Uterus (tissue), 2 donors: ENCODE measurements at regions not wholly inside any gene's neighbourhood (a gene's known extent, or its start where the extent isn't known, plus 50 kb on each side); places are given as distances from the start of the nearest gene placed in this dataset.

ENCODE experiments used
- POLR2A ChIP-seq, 2 donors: fragments of 450-650 bp; IDR thresholded peaks; one replicate each; pipeline ENCODE4 v1.6.1; 2016; ENCODE audit warnings: antibody characterized with exemption in 2 of 2, mild to moderate bottlenecking in 1 of 2, moderate library complexity in 1 of 2
- TF ChIP-seq, protein P1 (sequence below), 4 experiments: fragments of 200-600 bp in 2 of 4; fragments of 450-650 bp in 2 of 4; sonication (generic) in 2 of 4; IDR thresholded peaks; one replicate each; pipeline ENCODE4 v1.5.1; 2016 to 2019; ENCODE audit warnings: antibody characterized with exemption in 4 of 4, mild to moderate bottlenecking in 2 of 4, moderate library complexity in 1 of 4

DNA sequence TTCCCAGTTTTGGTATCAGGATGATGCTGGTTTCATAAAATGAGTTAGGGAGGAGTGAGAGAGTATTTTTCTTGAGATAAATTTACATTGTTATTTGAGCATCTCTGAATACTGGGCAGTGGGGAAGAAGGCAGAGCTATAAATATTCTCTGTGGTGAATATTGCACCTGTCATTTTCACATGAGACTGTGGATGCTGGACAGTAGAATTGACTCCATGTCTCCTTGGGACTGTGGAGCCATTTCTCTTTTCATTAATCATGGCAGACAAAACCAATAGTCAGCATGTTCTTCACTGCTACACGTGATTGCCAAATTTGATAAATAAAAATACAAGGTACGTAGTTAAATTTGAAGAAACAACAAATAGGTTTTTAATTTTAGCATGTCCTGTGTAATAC, 81.2 kb upstream of the PHACTR1 start:
- TF ChIP-seq, protein P1, sequence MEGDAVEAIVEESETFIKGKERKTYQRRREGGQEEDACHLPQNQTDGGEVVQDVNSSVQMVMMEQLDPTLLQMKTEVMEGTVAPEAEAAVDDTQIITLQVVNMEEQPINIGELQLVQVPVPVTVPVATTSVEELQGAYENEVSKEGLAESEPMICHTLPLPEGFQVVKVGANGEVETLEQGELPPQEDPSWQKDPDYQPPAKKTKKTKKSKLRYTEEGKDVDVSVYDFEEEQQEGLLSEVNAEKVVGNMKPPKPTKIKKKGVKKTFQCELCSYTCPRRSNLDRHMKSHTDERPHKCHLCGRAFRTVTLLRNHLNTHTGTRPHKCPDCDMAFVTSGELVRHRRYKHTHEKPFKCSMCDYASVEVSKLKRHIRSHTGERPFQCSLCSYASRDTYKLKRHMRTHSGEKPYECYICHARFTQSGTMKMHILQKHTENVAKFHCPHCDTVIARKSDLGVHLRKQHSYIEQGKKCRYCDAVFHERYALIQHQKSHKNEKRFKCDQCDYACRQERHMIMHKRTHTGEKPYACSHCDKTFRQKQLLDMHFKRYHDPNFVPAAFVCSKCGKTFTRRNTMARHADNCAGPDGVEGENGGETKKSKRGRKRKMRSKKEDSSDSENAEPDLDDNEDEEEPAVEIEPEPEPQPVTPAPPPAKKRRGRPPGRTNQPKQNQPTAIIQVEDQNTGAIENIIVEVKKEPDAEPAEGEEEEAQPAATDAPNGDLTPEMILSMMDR (IDR thresholded peaks at IDR 0.05), result no peak
- TF ChIP-seq POLR2A (IDR thresholded peaks at IDR 0.05), result no peak
